ENCODE measurements at regions not wholly inside any gene's neighbourhood (a gene's known extent, or its start where the extent isn't known, plus 50 kb on each side); places are given as distances from the start of the nearest gene placed in this dataset.

DNA sequence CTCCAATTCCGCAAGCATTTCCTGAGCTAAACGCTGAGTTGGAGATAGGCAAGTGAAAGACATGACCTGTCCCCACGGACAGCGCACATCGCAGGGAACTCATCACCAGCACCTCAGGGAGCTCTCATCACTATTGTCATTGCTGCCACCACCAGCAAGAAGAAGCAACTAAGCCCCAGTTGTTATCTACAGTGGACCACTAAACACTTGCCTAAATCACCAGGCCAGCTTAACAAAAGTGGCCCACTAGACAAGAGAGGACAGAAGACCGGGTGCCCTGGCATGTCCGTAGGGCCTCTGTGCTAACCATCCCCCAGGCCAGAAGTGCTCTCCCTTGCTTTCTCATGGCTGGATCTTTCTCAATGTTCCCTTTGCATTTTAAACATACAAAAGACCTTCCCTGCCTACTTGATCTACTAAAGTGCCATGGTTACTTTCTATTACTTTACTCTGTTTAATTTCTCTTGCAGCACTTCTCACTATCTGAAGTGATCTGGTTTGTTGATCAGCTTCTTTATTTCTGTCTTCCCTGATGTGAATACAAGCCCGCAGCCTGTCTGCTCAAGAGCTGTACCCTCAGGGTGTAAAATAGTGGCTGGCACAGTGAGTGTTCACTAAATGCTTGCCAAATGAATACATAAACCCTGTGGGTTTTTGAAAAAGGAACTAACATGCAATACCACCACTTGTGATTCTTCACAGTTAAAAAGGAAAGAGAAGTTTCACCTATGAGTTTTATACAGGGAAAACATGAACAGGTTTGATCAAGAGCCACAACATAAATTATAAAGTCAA is 60.9 kb upstream of the RFLNA start:
- no peak overlapping the region for H3K14ac ChIP-seq (ENCODE audit: insufficient read depth, low read length)
- H3K9me3 ChIP-seq (ENCODE audit: control insufficient read depth, low read depth, low read length): no peaks in the 10 kb centered on the region
- no peaks in the 10 kb centered on the region for H3K79me2 ChIP-seq (ENCODE audit: insufficient read depth, low read length)
- H4K20me1 ChIP-seq (ENCODE audit: control insufficient read depth, insufficient read depth, insufficient read length): no peaks in the 10 kb centered on the region
- H3K27me3 Mint-ChIP-seq (ENCODE audit: low read depth): no peaks in the 10 kb centered on the region; the same call in 1 of the 2 replicates
- H3K36me3 Mint-ChIP-seq (ENCODE audit: insufficient read depth in 1 of 3, low read depth in 3 of 3): peaks cover 12 to 18% (median 16%) of the 10 kb centered on the region in 3 experiments
- no peak overlapping the region for H3K4ac ChIP-seq (ENCODE audit: low read depth, low read length)
- no peak overlapping the region for H4K91ac ChIP-seq (ENCODE audit: insufficient read length, low read depth, low read length)
- H3K18ac ChIP-seq (ENCODE audit: insufficient read length, low read depth, low read length): no peak overlapping the region
- H2BK12ac ChIP-seq (ENCODE audit: insufficient read length, low read depth, low read length): no peak overlapping the region
- no peak overlapping the region for H2BK15ac ChIP-seq (ENCODE audit: low read depth, low read length)
- H3K79me1 ChIP-seq (ENCODE audit: insufficient read depth, low read depth, low read length, poor library complexity, severe bottlenecking): no peaks in the 10 kb centered on the region
- H3K56ac ChIP-seq (ENCODE audit: insufficient read length, low read depth, low read length): no peak overlapping the region
- no peak overlapping the region for H3K4me2 ChIP-seq (ENCODE audit: insufficient read depth, insufficient read length, low read length)
- no CpG with 5 or more reads among the region's 8 CpGs for WGBS (ENCODE audit: extremely low coverage, insufficient read length, low lambda C conversion rate)
- H3K27me3 ChIP-seq (ENCODE audit: insufficient read depth, low read length): no peaks in the 10 kb centered on the region
- no peak overlapping the region for H2AK5ac ChIP-seq (ENCODE audit: insufficient read length, low read length)
- no peak overlapping the region for H2BK120ac ChIP-seq (ENCODE audit: low read depth, low read length, poor library complexity, severe bottlenecking)
- H3T11ph ChIP-seq (ENCODE audit: low read length): no peak overlapping the region
- no peak overlapping the region for H3K23ac ChIP-seq (ENCODE audit: insufficient read length, low read depth, low read length)
- H3K9me3 Mint-ChIP-seq: peaks cover 15 to 17% of the 10 kb centered on the region in 2 experiments
- no peak overlapping the region for H4K5ac ChIP-seq (ENCODE audit: insufficient read length, low read depth, low read length)
- no peak overlapping the region for H2AFZ ChIP-seq (ENCODE audit: low read length)
- no peak for DNase-seq
- no peak overlapping the region for H4K8ac ChIP-seq (replicated peaks; ENCODE audit: insufficient read length, low read depth, low read length)
- H2BK20ac ChIP-seq (ENCODE audit: low read depth, low read length, poor library complexity, severe bottlenecking): no peak overlapping the region
- no peak overlapping the region; a peak in 1 of 7 replicates for H3K27ac Mint-ChIP-seq
- no peaks in the 10 kb centered on the region for H3K4me1 ChIP-seq (ENCODE audit: insufficient read depth, low read length)
- H3K9ac ChIP-seq (ENCODE audit: extremely low read depth, insufficient read length, low read length): no peak overlapping the region
- no peak overlapping the region for H3K4me3 Mint-ChIP-seq
- H2BK5ac ChIP-seq (ENCODE audit: insufficient read length, low read length): no peak overlapping the region
- TF ChIP-seq, protein P1, sequence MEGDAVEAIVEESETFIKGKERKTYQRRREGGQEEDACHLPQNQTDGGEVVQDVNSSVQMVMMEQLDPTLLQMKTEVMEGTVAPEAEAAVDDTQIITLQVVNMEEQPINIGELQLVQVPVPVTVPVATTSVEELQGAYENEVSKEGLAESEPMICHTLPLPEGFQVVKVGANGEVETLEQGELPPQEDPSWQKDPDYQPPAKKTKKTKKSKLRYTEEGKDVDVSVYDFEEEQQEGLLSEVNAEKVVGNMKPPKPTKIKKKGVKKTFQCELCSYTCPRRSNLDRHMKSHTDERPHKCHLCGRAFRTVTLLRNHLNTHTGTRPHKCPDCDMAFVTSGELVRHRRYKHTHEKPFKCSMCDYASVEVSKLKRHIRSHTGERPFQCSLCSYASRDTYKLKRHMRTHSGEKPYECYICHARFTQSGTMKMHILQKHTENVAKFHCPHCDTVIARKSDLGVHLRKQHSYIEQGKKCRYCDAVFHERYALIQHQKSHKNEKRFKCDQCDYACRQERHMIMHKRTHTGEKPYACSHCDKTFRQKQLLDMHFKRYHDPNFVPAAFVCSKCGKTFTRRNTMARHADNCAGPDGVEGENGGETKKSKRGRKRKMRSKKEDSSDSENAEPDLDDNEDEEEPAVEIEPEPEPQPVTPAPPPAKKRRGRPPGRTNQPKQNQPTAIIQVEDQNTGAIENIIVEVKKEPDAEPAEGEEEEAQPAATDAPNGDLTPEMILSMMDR (conservative IDR thresholded peaks at IDR 0.05): no peak
- no peaks in the 10 kb centered on the region for H3K23me2 ChIP-seq (ENCODE audit: insufficient read length, low read depth, low read length, poor library complexity, severe bottlenecking)
- peaks cover 4 to 8% of the 10 kb centered on the region in 2 experiments; a peak in 2 of 4 replicates for H3K4me1 Mint-ChIP-seq
- no peak overlapping the region for H3K27ac ChIP-seq (ENCODE audit: insufficient read length, low read depth, low read length)

All from H9 (cell line).